PC-9 (cell line): ENCODE measurements at regions not wholly inside any gene's neighbourhood (a gene's known extent, or its start where the extent isn't known, plus 50 kb on each side); places are given as distances from the start of the nearest gene placed in this dataset.

ENCODE experiments used
- BruUV-seq: library from RNA; stranded (reverse); fragments of 400-500 nt; replicated peaks from 2 replicates; lab custom pipeline; 2021; lab: Mats Ljungman, UMichigan
- CTCF ChIA-PET: fragments of 300-600 bp; sonication (Branson Sonifier 250); formaldehyde crosslinking; loops from one replicate; lab custom pipeline; 2022; ENCODE audit warnings: antibody characterized with exemption; lab: Charles Lee
- POLR2A ChIA-PET: fragments of 300-600 bp; sonication (Branson Sonifier 250); formaldehyde crosslinking; loops from one replicate; lab custom pipeline; 2022; ENCODE audit warnings: antibody characterized with exemption; ENCODE audit not compliant: unreplicated experiment; lab: Charles Lee
- DNase-seq, 2 experiments: peaks; one replicate each; pipeline versions ENCODE4 v3.0.0 to v3.0.0-alpha.2; 2015 to 2022; ENCODE audit warnings: mixed read lengths in 1 of 2
- H2AFZ ChIP-seq: fragments of 200-600 bp; sonication (generic); 2 replicates; pipeline ENCODE4 v1.8.1; 2017; ENCODE audit warnings: antibody characterized with exemption
- H3F3A ChIP-seq: fragments of 200-600 bp; sonication (generic); 2 replicates; pipeline ENCODE4 v1.8.1; 2017; ENCODE audit warnings: antibody characterized with exemption, mild to moderate bottlenecking, low read depth; ENCODE audit not compliant: insufficient read depth
- H3K27ac ChIP-seq: fragments of 200-600 bp; sonication (generic); 2 replicates; pipeline ENCODE4 v1.6.1; 2016; ENCODE audit warnings: mixed run types
- H3K27me3 ChIP-seq: fragments of 200-600 bp; sonication (generic); 2 replicates; pipeline ENCODE4 v1.6.1; 2016; ENCODE audit warnings: low read depth, mixed run types; ENCODE audit not compliant: insufficient read depth
- H3K36me3 ChIP-seq: fragments of 200-600 bp; sonication (generic); 2 replicates; pipeline ENCODE4 v1.6.1; 2016; ENCODE audit warnings: low read depth, mixed run types
- H3K4me1 ChIP-seq: fragments of 200-600 bp; sonication (generic); replicated peaks from 2 replicates; pipeline ENCODE4 v1.6.1; 2016; ENCODE audit warnings: mixed run types; ENCODE audit not compliant: insufficient read depth
- H3K4me2 ChIP-seq: fragments of 200-600 bp; sonication (generic); 2 replicates; pipeline ENCODE4 v1.6.1; 2017; ENCODE audit warnings: mixed run types
- H3K4me3 ChIP-seq: fragments of 200-600 bp; sonication (generic); 2 replicates; pipeline ENCODE4 v1.6.1; 2016; ENCODE audit warnings: mixed run types
- H3K79me2 ChIP-seq: fragments of 200-600 bp; sonication (generic); 2 replicates; pipeline ENCODE4 v1.6.1; 2017; ENCODE audit warnings: low read depth, mixed run types
- H3K9me2 ChIP-seq: fragments of 200-600 bp; sonication (generic); 2 replicates; pipeline ENCODE4 v1.8.1; 2017; ENCODE audit warnings: mild to moderate bottlenecking; ENCODE audit not compliant: insufficient read depth
- H3K9me3 ChIP-seq: fragments of 200-600 bp; sonication (generic); 2 replicates; pipeline ENCODE4 v1.8.1; 2016; ENCODE audit warnings: low read depth; ENCODE audit not compliant: insufficient read depth
- H4K20me1 ChIP-seq: fragments of 200-600 bp; sonication (generic); 2 replicates; pipeline ENCODE4 v1.8.1; 2017; ENCODE audit not compliant: insufficient read depth
- CTCF ChIP-seq: fragments of 200-600 bp; sonication (generic); conservative IDR thresholded peaks from 2 replicates; pipeline ENCODE4 v1.6.1; 2017; ENCODE audit warnings: mixed run types, antibody characterized with exemption, mild to moderate bottlenecking, moderate library complexity
- EZH2 ChIP-seq: fragments of 200-600 bp; sonication (generic); IDR thresholded peaks from 2 replicates; pipeline ENCODE4 v1.8.0; 2017; ENCODE audit warnings: antibody characterized with exemption, low read depth
- intact Hi-C: fragments of 100-400 bp; cut with micrococcal nuclease; formaldehyde crosslinking; loops from one replicate; pipeline ENCODE4 v1.10.0; 2022; ENCODE audit not compliant: unreplicated experiment

- Histone ChIP-seq H3K79me2 (no peaks in the 10 kb centered on the region), H3K4me1 (no peaks in the 10 kb centered on the region), H3F3A (no peaks in the 10 kb centered on the region), H3K9me2 (no peaks in the 10 kb centered on the region; the same call in 1 of the 2 replicates), H3K4me3 (no peak overlapping the region), H3K27me3 (no peaks in the 10 kb centered on the region), H3K9me3 (peaks cover 3% of the 10 kb centered on the region; the same call in 1 of the 2 replicates), H3K27ac (no peak overlapping the region), H3K36me3 (no peaks in the 10 kb centered on the region), H3K4me2 (no peak overlapping the region), H4K20me1 (no peaks in the 10 kb centered on the region), H2AFZ (no peak overlapping the region)
- TF ChIP-seq EZH2 (no peak), CTCF (no peak)
- ChIA-PET CTCF (no interaction called here), POLR2A (no interaction called here)
- intact Hi-C loops, result no loop called here
- BruUV-seq, result no TSS peak
- no peak for DNase-seq
Measured at GRCh38 chr11:91459840-91460239, 764.8 kb upstream of the FAT3 start.

- no peak overlapping the region for H3K4me3 ChIP-seq
- no peaks in the 10 kb centered on the region for H3K4me1 ChIP-seq
- no peaks in the 10 kb centered on the region for H4K20me1 ChIP-seq
- H3K9me2 ChIP-seq, result no peaks in the 10 kb centered on the region
- H2AFZ ChIP-seq, result no peak overlapping the region
- no peak overlapping the region for H3K27ac ChIP-seq
- no peaks in the 10 kb centered on the region for H3K36me3 ChIP-seq
- no TSS peak for BruUV-seq
- H3K27me3 ChIP-seq, result no peaks in the 10 kb centered on the region
- CTCF ChIA-PET, result no interaction called here
- no peaks in the 10 kb centered on the region for H3F3A ChIP-seq
- DNase-seq, result no peak
- TF ChIP-seq CTCF, result no peak
- TF ChIP-seq EZH2, result no peak
- intact Hi-C loops, result no loop called here
- H3K4me2 ChIP-seq, result no peak overlapping the region
- POLR2A ChIA-PET, result no interaction called here
- H3K79me2 ChIP-seq, result no peaks in the 10 kb centered on the region
- 0 out of 2 replicates have a peak, but pooled peaks cover 3% of the 10 kb centered on the region for H3K9me3 ChIP-seq
Measured at GRCh38 chr11:91446267-91446666, 778.4 kb upstream of the FAT3 start.

- H3K4me3 ChIP-seq, result no peak overlapping the region
- H3K27me3 ChIP-seq, result no peaks in the 10 kb centered on the region
- DNase-seq, result no peak
- no peaks in the 10 kb centered on the region for H3K9me3 ChIP-seq
- H3K79me2 ChIP-seq, result no peaks in the 10 kb centered on the region
- no peaks in the 10 kb centered on the region for H3F3A ChIP-seq
- no peaks in the 10 kb centered on the region for H3K4me1 ChIP-seq
- no TSS peak for BruUV-seq
- H4K20me1 ChIP-seq, result no peaks in the 10 kb centered on the region
- ChIA-PET CTCF (no interaction called here), POLR2A (no interaction called here)
- intact Hi-C loops, result no loop called here
- H3K9me2 ChIP-seq, result no peaks in the 10 kb centered on the region
- H3K36me3 ChIP-seq, result no peaks in the 10 kb centered on the region
- no peak overlapping the region for H2AFZ ChIP-seq
- H3K4me2 ChIP-seq, result no peak overlapping the region
- TF ChIP-seq CTCF (no peak; the same call in 1 of the 2 replicates), EZH2 (no peak)
- H3K27ac ChIP-seq, result no peak overlapping the region
Measured at GRCh38 chr11:91435694-91436395, 788.8 kb upstream of the FAT3 start.
